Endothelial cell of umbilical vein (primary cell): ENCODE measurements at regions not wholly inside any gene's neighbourhood (a gene's known extent, or its start where the extent isn't known, plus 50 kb on each side); places are given as distances from the start of the nearest gene placed in this dataset.

ENCODE experiments used
- BruUV-seq: library from RNA; stranded (reverse); fragments of 400-500 nt; replicated peaks from 2 replicates; lab custom pipeline; 2021; lab: Mats Ljungman, UMichigan
- CTCF ChIA-PET: fragments of 300-600, 350-600 bp; sonication (Branson Sonifier 250); formaldehyde crosslinking; loops from one replicate; lab custom pipeline; 2021; ENCODE audit warnings: antibody characterized with exemption, inconsistent platforms; lab: Charles Lee
- POLR2A ChIA-PET: fragments of 300-600, 350-600 bp; sonication (Branson Sonifier 250); formaldehyde crosslinking; loops from one replicate; lab custom pipeline; 2021; ENCODE audit warnings: antibody characterized with exemption, inconsistent platforms; lab: Charles Lee
- DNase-seq: peaks from one replicate; pipeline ENCODE4 v3.0.0-alpha.2; 2011; ENCODE audit warnings: low read depth, low spot score
- FAIRE-seq: peaks from 2 replicates; lab custom pipeline; 2011; peaks lifted over from hg19 to GRCh38; lab: Jason Lieb, UNC
- H2AFZ ChIP-seq: 2 replicates; pipeline ENCODE4 v1.6.0; 2012; ENCODE audit warnings: low read depth, low read length, control low read depth, inconsistent platforms
- H3K27ac ChIP-seq: 2 replicates; pipeline ENCODE4 v1.5.1; 2011; ENCODE audit warnings: low read depth, mild to moderate bottlenecking, control low read depth, low read length, moderate library complexity; ENCODE audit not compliant: insufficient read depth
- H3K27me3 ChIP-seq, 2 experiments: 2 replicates each; pipeline versions ENCODE4 v1.6.0 to v1.6.1; 2011; ENCODE audit warnings: low read length in 2 of 2, mixed read lengths in 1 of 2; ENCODE audit not compliant: control insufficient read depth in 2 of 2, insufficient read depth in 2 of 2
- H3K36me3 ChIP-seq, 2 experiments: 2 replicates in 1 of 2; 3 replicates in 1 of 2; pipeline ENCODE4 v1.5.1; 2011; ENCODE audit warnings: low read length in 2 of 2, mild to moderate bottlenecking in 1 of 2, moderate library complexity in 1 of 2; ENCODE audit not compliant: control insufficient read depth in 2 of 2, insufficient read depth in 2 of 2; ENCODE audit errors: extremely low read depth in 1 of 2
- H3K4me1 ChIP-seq: 3 replicates; pipeline ENCODE4 v1.5.1; 2011; ENCODE audit warnings: mild to moderate bottlenecking, low read length; ENCODE audit not compliant: control insufficient read depth, insufficient read depth; ENCODE audit errors: extremely low read depth
- H3K4me2 ChIP-seq: 2 replicates; pipeline ENCODE4 v1.6.1; 2011; ENCODE audit warnings: low read length, control low read depth, mixed read lengths; ENCODE audit not compliant: insufficient read depth
- H3K4me3 ChIP-seq, 3 experiments: fragments of 200-600 bp in 1 of 3; sonication (generic), shearing (Covaris generic) in 1 of 3; replicated peaks in 1 of 3; 2 replicates each; pipeline ENCODE4 v1.5.1; 2011 to 2016; ENCODE audit warnings: control low read depth in 3 of 3, low read length in 3 of 3, mild to moderate bottlenecking in 2 of 3, inconsistent platforms in 1 of 3, low read depth in 1 of 3, moderate library complexity in 1 of 3; ENCODE audit not compliant: insufficient read depth in 1 of 3
- H3K79me2 ChIP-seq: 2 replicates; pipeline ENCODE4 v1.6.0; 2012; ENCODE audit warnings: low read length, inconsistent platforms; ENCODE audit not compliant: control insufficient read depth, insufficient read depth
- H3K9ac ChIP-seq: replicated peaks from 2 replicates; pipeline ENCODE3; 2011; ENCODE audit warnings: low read length, control low read depth; ENCODE audit not compliant: insufficient read depth; ENCODE audit errors: extremely low read depth
- H3K9me1 ChIP-seq: replicated peaks from 3 replicates; pipeline ENCODE4 v1.6.0; 2011; ENCODE audit warnings: mild to moderate bottlenecking, low read length; ENCODE audit not compliant: control insufficient read depth, insufficient read depth; ENCODE audit errors: extremely low read depth
- H3K9me3 ChIP-seq: replicated peaks from 2 replicates; pipeline ENCODE4 v1.5.1; 2012; ENCODE audit warnings: low read length, inconsistent platforms; ENCODE audit not compliant: control insufficient read depth, insufficient read depth
- H4K20me1 ChIP-seq: replicated peaks from 2 replicates; pipeline ENCODE3; 2011; ENCODE audit warnings: mild to moderate bottlenecking, low read length; ENCODE audit not compliant: control insufficient read depth, insufficient read depth; ENCODE audit errors: extremely low read depth
- EZH2 ChIP-seq: IDR thresholded peaks from 2 replicates; pipeline ENCODE4 v1.6.1; 2012; ENCODE audit warnings: borderline replicate concordance, low read depth, mild to moderate bottlenecking, moderate library complexity, low read length, inconsistent platforms; ENCODE audit not compliant: severe bottlenecking
- FOS ChIP-seq: IDR thresholded peaks from 2 replicates; pipeline ENCODE4 v1.6.1; 2011; ENCODE audit warnings: mild to moderate bottlenecking, low read length, moderate library complexity, borderline replicate concordance; ENCODE audit not compliant: insufficient read depth
- GATA2 ChIP-seq: IDR thresholded peaks from 2 replicates; pipeline ENCODE4 v1.7.0; 2011; ENCODE audit warnings: low read depth, mild to moderate bottlenecking, moderate library complexity, mixed read lengths, low read length; ENCODE audit not compliant: insufficient read length, insufficient read depth
- JUN ChIP-seq: IDR thresholded peaks from 2 replicates; pipeline ENCODE4 v1.6.1; 2011; ENCODE audit warnings: borderline replicate concordance, low read depth; ENCODE audit not compliant: insufficient read length, insufficient read depth
- MYC ChIP-seq: IDR thresholded peaks from one replicate; pipeline ENCODE4 v1.6.1; 2011; ENCODE audit warnings: mild to moderate bottlenecking, low read depth, low read length
- POLR2A ChIP-seq: IDR thresholded peaks from 2 replicates; pipeline ENCODE4 v1.6.1; 2012; ENCODE audit warnings: low read depth, mild to moderate bottlenecking, control low read depth, low read length
- POLR2AphosphoS5 ChIP-seq: IDR thresholded peaks from 2 replicates; pipeline ENCODE4 v1.6.1; 2012; ENCODE audit warnings: low read depth, mild to moderate bottlenecking, control low read depth, low read length, moderate library complexity; ENCODE audit not compliant: insufficient read depth
- dilution Hi-C: fragments of 300-500 bp; cut with MboI; formaldehyde crosslinking; loops from one replicate; pipeline ENCODE4 v1.15.0; 2019; ENCODE audit warnings: low sequenced_read_pairs; ENCODE audit not compliant: extremely low pct_ligation_motif_present
- intact Hi-C: fragments of 100-400 bp; cut with micrococcal nuclease; formaldehyde crosslinking; loops from one replicate; pipeline ENCODE4 v1.10.0; 2022
- TF ChIP-seq, protein P1 (sequence below), 2 donors: IDR thresholded peaks; 1 replicate in 1 of 2; 2 replicates in 1 of 2; pipeline ENCODE4 v1.5.1; 2011; ENCODE audit warnings: low read length in 2 of 2, mild to moderate bottlenecking in 2 of 2, moderate library complexity in 2 of 2, control low read depth in 1 of 2, inconsistent platforms in 1 of 2, low read depth in 1 of 2; ENCODE audit not compliant: insufficient read depth in 1 of 2; ENCODE audit errors: extremely low read depth in 1 of 2
- TF ChIP-seq, protein P2 (sequence below): IDR thresholded peaks from 2 replicates; pipeline ENCODE4 v1.6.1; 2011; ENCODE audit not compliant: insufficient read depth, insufficient read length

DNA sequence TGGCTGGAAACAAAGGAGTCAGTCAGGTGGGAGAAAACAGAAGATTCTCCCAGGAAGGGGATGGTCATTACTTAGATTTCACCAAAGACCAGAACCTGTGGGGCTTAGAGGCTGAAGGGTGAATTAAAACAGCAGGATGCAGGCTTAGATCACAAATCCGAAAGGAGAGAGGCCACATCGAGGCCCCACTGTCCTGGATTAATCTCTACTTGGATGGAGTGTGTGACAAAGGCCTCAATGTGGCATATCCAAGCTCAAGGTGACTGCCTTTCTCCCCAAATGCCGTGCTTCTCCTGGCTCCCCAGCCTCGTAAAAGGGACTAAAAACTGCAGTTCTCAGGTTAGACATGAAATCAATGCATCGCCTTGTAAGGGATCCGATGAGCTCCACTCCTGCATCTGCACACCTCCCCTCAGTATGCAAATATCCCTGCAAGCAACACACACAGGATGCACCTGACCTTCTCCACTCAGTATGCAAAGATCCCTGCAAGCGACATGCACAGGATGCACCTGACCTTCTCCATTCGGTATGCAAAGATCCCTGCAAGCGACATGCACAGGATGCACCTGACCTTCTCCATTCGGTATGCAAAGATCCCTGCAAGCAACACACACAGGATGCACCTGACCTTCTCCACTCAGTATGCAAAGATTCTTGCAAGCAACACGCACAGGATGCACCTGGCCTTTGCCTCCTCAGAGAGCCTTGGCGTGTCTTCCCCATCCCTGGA lies 447.4 kb downstream of the BRD1 start:
- H3K9ac ChIP-seq, result no peak overlapping the region
- no peaks in the 10 kb centered on the region for H3K27me3 ChIP-seq
- dilution Hi-C loops, result no loop called here
- CTCF ChIA-PET, result no interaction called here
- no peaks in the 10 kb centered on the region for H4K20me1 ChIP-seq
- FAIRE-seq (no peak), DNase-seq (no peak)
- no TSS peak for BruUV-seq
- H3K4me3 ChIP-seq, result no peak overlapping the region
- H2AFZ ChIP-seq, result no peak overlapping the region
- no peaks in the 10 kb centered on the region for H3K9me1 ChIP-seq
- peaks cover 8% of the 10 kb centered on the region for H3K9me3 ChIP-seq
- H3K4me1 ChIP-seq, result no peaks in the 10 kb centered on the region
- no peak overlapping the region for H3K4me2 ChIP-seq
- POLR2A ChIA-PET, result no interaction called here
- no peaks in the 10 kb centered on the region for H3K36me3 ChIP-seq
- no peak overlapping the region for H3K27ac ChIP-seq
- TF ChIP-seq, protein P1, sequence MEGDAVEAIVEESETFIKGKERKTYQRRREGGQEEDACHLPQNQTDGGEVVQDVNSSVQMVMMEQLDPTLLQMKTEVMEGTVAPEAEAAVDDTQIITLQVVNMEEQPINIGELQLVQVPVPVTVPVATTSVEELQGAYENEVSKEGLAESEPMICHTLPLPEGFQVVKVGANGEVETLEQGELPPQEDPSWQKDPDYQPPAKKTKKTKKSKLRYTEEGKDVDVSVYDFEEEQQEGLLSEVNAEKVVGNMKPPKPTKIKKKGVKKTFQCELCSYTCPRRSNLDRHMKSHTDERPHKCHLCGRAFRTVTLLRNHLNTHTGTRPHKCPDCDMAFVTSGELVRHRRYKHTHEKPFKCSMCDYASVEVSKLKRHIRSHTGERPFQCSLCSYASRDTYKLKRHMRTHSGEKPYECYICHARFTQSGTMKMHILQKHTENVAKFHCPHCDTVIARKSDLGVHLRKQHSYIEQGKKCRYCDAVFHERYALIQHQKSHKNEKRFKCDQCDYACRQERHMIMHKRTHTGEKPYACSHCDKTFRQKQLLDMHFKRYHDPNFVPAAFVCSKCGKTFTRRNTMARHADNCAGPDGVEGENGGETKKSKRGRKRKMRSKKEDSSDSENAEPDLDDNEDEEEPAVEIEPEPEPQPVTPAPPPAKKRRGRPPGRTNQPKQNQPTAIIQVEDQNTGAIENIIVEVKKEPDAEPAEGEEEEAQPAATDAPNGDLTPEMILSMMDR (IDR thresholded peaks at IDR 0.05; ENCODE audit: extremely low read depth in 1 of 2, insufficient read depth in 1 of 2, low read depth in 1 of 2, low read length in 2 of 2), result no peak
- TF ChIP-seq POLR2AphosphoS5 (no peak), JUN (no peak), MYC (no peak), POLR2A (no peak), GATA2 (no peak), FOS (no peak), EZH2 (no peak)
- TF ChIP-seq, protein P2, sequence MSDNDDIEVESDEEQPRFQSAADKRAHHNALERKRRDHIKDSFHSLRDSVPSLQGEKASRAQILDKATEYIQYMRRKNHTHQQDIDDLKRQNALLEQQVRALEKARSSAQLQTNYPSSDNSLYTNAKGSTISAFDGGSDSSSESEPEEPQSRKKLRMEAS, result no peak
- intact Hi-C loops, result no loop called here
- no peaks in the 10 kb centered on the region for H3K79me2 ChIP-seq
